CD14-positive monocyte (primary cell): ENCODE measurements at regions not wholly inside any gene's neighbourhood (a gene's known extent, or its start where the extent isn't known, plus 50 kb on each side); places are given as distances from the start of the nearest gene placed in this dataset.

Experiments
- DNase-seq, 3 donors: peaks; one replicate each; pipeline ENCODE4 v3.0.0-alpha.2; 2011 to 2022
- H2AFZ ChIP-seq: 2 replicates; pipeline ENCODE4 v1.6.0; 2012; ENCODE audit warnings: mild to moderate bottlenecking, low read depth, low read length, inconsistent platforms; ENCODE audit not compliant: insufficient read depth, poor library complexity, severe bottlenecking
- H3K27ac ChIP-seq, 2 donors: 1 replicate in 1 of 2; 2 replicates in 1 of 2; pipeline ENCODE4 v1.5.1; 2012 to 2013; ENCODE audit warnings: low read length in 2 of 2, control low read depth in 1 of 2, inconsistent platforms in 1 of 2, low read depth in 1 of 2, mild to moderate bottlenecking in 1 of 2
- H3K27me3 ChIP-seq, 2 donors: one replicate each; pipeline versions ENCODE4 v1.6.0 to v1.6.1; 2011 to 2013; ENCODE audit warnings: low read length in 2 of 2; ENCODE audit not compliant: control insufficient read depth in 2 of 2, insufficient read depth in 2 of 2
- H3K36me3 ChIP-seq, 2 donors: replicated peaks in 1 of 2; 1 replicate in 1 of 2; 2 replicates in 1 of 2; pipeline versions ENCODE4 v1.5.1 to v1.6.1; 2012 to 2013; ENCODE audit warnings: low read length in 2 of 2, control low read depth in 1 of 2, inconsistent platforms in 1 of 2, mild to moderate bottlenecking in 1 of 2; ENCODE audit not compliant: insufficient read depth in 2 of 2, control insufficient read depth in 1 of 2
- H3K4me1 ChIP-seq, 2 donors: 1 replicate in 1 of 2; 2 replicates in 1 of 2; pipeline versions ENCODE4 v1.5.1 to v1.6.1; 2012 to 2013; ENCODE audit warnings: low read length in 2 of 2, control low read depth in 1 of 2, inconsistent platforms in 1 of 2, mild to moderate bottlenecking in 1 of 2, moderate library complexity in 1 of 2; ENCODE audit not compliant: insufficient read depth in 2 of 2, control insufficient read depth in 1 of 2
- H3K4me2 ChIP-seq: replicated peaks from 2 replicates; pipeline ENCODE3; 2012; ENCODE audit warnings: low read length, moderate library complexity, mild to moderate bottlenecking; ENCODE audit not compliant: poor library complexity, severe bottlenecking; ENCODE audit errors: extremely low read depth
- H3K4me3 ChIP-seq, 3 experiments: fragments of 200-600 bp in 1 of 3; sonication (generic) in 1 of 3; replicated peaks in 1 of 3; 1 replicate in 2 of 3; 2 replicates in 1 of 3; pipeline ENCODE4 v1.5.1; 2011 to 2013; ENCODE audit warnings: low read length in 3 of 3, mild to moderate bottlenecking in 3 of 3, control low read depth in 2 of 3, low read depth in 2 of 3, inconsistent platforms in 1 of 3, moderate library complexity in 1 of 3
- H3K79me2 ChIP-seq: 2 replicates; pipeline ENCODE4 v1.6.0; 2012; ENCODE audit warnings: mild to moderate bottlenecking, control low read depth, inconsistent platforms, low read length, moderate library complexity; ENCODE audit not compliant: insufficient read depth
- H3K9ac ChIP-seq: 2 replicates; pipeline ENCODE4 v1.6.0; 2017; ENCODE audit warnings: low read length, mild to moderate bottlenecking; ENCODE audit not compliant: insufficient read depth, poor library complexity, severe bottlenecking
- H3K9me3 ChIP-seq, 2 donors: replicated peaks in 1 of 2; 1 replicate in 1 of 2; 2 replicates in 1 of 2; pipeline versions ENCODE4 v1.5.1 to v1.6.1; 2012 to 2013; ENCODE audit warnings: low read length in 2 of 2, control low read depth in 1 of 2; ENCODE audit not compliant: control insufficient read depth in 1 of 2, insufficient read depth in 1 of 2
- H4K20me1 ChIP-seq: 2 replicates; pipeline ENCODE4 v1.6.0; 2012; ENCODE audit warnings: mild to moderate bottlenecking, low read length, control low read depth, moderate library complexity; ENCODE audit not compliant: insufficient read depth
- H3K27ac Mint-ChIP-seq, 7 donors: one replicate each; pipeline ENCODE4 v1.8.0; 2020; ENCODE audit warnings: mild to moderate bottlenecking in 7 of 7, mixed read lengths in 7 of 7, moderate library complexity in 6 of 7, inconsistent platforms in 2 of 7
- H3K27me3 Mint-ChIP-seq, 3 donors: one replicate each; pipeline ENCODE4 v1.8.0; 2021 to 2022; ENCODE audit warnings: low read depth in 3 of 3, mild to moderate bottlenecking in 3 of 3, mixed read lengths in 3 of 3, moderate library complexity in 3 of 3, inconsistent platforms in 1 of 3
- H3K36me3 Mint-ChIP-seq, 2 donors: one replicate each; pipeline ENCODE4 v1.8.0; 2020; ENCODE audit warnings: mixed read lengths in 2 of 2, inconsistent platforms in 1 of 2, mild to moderate bottlenecking in 1 of 2
- H3K4me1 Mint-ChIP-seq: one replicate; pipeline ENCODE4 v1.8.0; 2020; ENCODE audit warnings: mild to moderate bottlenecking, mixed read lengths
- H3K4me3 Mint-ChIP-seq, 2 donors: one replicate each; pipeline ENCODE4 v1.8.0; 2020; ENCODE audit warnings: mild to moderate bottlenecking in 2 of 2, mixed read lengths in 2 of 2, moderate library complexity in 1 of 2
- H3K9me3 Mint-ChIP-seq, 7 donors: one replicate each; pipeline ENCODE4 v1.8.0; 2020 to 2022; ENCODE audit warnings: mixed read lengths in 7 of 7, mild to moderate bottlenecking in 6 of 7, moderate library complexity in 6 of 7, inconsistent platforms in 2 of 7
- WGBS: methylation state at CpG from one replicate; pipeline ENCODE4 v1.1.5; 2013; ENCODE audit warnings: missing lambda C conversion rate; ENCODE audit not compliant: insufficient coverage; 5-methylcytosine and 5-hydroxymethylcytosine counted together
- intact Hi-C, 2 donors: fragments of 100-400 bp; cut with micrococcal nuclease; formaldehyde crosslinking; loops; one replicate each; pipeline versions ENCODE4 v1.15.0 to v1.15.1; 2023
- TF ChIP-seq, protein P1 (sequence below): fragments of 200-600 bp; IDR thresholded peaks from one replicate; pipeline ENCODE4 v1.8.0; 2022; ENCODE audit warnings: antibody characterized with exemption, mild to moderate bottlenecking

GRCh38 chr15:79179597-79179996, 89.0 kb upstream of the RASGRF1 start:
- no peaks in the 10 kb centered on the region for H3K9me3 Mint-ChIP-seq
- H3K79me2 ChIP-seq: no peaks in the 10 kb centered on the region
- no peaks in the 10 kb centered on the region for H4K20me1 ChIP-seq
- no peak overlapping the region for H3K4me2 ChIP-seq
- H3K4me1 Mint-ChIP-seq: no peaks in the 10 kb centered on the region
- no peak for DNase-seq
- H2AFZ ChIP-seq: no peak overlapping the region
- no peak overlapping the region for H3K9ac ChIP-seq
- no peak overlapping the region for H3K4me3 Mint-ChIP-seq
- TF ChIP-seq, protein P1, sequence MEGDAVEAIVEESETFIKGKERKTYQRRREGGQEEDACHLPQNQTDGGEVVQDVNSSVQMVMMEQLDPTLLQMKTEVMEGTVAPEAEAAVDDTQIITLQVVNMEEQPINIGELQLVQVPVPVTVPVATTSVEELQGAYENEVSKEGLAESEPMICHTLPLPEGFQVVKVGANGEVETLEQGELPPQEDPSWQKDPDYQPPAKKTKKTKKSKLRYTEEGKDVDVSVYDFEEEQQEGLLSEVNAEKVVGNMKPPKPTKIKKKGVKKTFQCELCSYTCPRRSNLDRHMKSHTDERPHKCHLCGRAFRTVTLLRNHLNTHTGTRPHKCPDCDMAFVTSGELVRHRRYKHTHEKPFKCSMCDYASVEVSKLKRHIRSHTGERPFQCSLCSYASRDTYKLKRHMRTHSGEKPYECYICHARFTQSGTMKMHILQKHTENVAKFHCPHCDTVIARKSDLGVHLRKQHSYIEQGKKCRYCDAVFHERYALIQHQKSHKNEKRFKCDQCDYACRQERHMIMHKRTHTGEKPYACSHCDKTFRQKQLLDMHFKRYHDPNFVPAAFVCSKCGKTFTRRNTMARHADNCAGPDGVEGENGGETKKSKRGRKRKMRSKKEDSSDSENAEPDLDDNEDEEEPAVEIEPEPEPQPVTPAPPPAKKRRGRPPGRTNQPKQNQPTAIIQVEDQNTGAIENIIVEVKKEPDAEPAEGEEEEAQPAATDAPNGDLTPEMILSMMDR: no peak
- H3K27me3 ChIP-seq: no peaks in the 10 kb centered on the region
- H3K27me3 Mint-ChIP-seq: peaks cover 8 to 14% (median 12%) of the 10 kb centered on the region in 3 donors
- no peak overlapping the region for H3K27ac ChIP-seq
- H3K4me3 ChIP-seq: no peak overlapping the region
- no CpG with 5 or more reads among the region's 5 CpGs for WGBS
- no peaks in the 10 kb centered on the region for H3K36me3 ChIP-seq
- H3K36me3 Mint-ChIP-seq: no peaks in the 10 kb centered on the region
- H3K27ac Mint-ChIP-seq: no peak overlapping the region
- H3K9me3 ChIP-seq: no peaks in the 10 kb centered on the region
- no peaks in the 10 kb centered on the region for H3K4me1 ChIP-seq
- intact Hi-C loops: loop anchor here in 1 of 2 donors (2.0 kb wide), 1 partner anchor 271 kb away; no protein-coding TSS in a partner anchor

DNA sequence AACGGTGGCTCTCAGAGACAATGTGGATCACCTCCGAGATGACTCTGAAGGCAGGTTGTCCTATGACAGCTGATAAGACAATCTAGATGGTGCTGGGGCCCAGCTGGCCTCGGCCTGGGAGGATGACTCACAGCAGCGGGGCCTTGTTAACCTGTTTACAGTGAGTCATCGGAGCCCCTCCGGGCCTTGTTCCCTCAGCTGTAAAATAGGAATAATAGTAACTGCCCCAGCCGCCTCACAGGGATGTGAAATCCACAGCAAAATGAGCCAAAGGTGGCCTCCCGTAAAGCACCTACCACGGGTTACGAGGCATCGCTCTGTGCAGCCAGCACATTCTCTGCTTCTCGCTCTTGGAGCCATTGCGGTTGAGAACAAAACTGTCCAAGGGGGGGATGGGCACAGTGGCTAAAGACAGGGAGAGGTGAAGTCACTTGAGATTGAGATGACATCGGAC, 88.6 kb upstream of the RASGRF1 start:
- DNase-seq: no peak
- H3K4me3 Mint-ChIP-seq: no peak overlapping the region
- TF ChIP-seq, protein P1: no peak
- H3K79me2 ChIP-seq: no peaks in the 10 kb centered on the region
- H3K27me3 ChIP-seq: no peaks in the 10 kb centered on the region
- peaks cover 8 to 14% (median 12%) of the 10 kb centered on the region in 3 donors for H3K27me3 Mint-ChIP-seq
- no peak overlapping the region for H3K27ac Mint-ChIP-seq
- no peak overlapping the region for H3K9ac ChIP-seq
- no peaks in the 10 kb centered on the region for H3K36me3 Mint-ChIP-seq
- no peaks in the 10 kb centered on the region for H4K20me1 ChIP-seq
- H3K4me1 Mint-ChIP-seq: no peaks in the 10 kb centered on the region
- 93% methylated on average over 11 of the region's 14 CpGs for WGBS
- H2AFZ ChIP-seq: no peak overlapping the region
- no peak overlapping the region for H3K27ac ChIP-seq
- no peak overlapping the region for H3K4me2 ChIP-seq
- no peak overlapping the region for H3K4me3 ChIP-seq
- no peaks in the 10 kb centered on the region for H3K9me3 Mint-ChIP-seq
- no peaks in the 10 kb centered on the region for H3K36me3 ChIP-seq
- H3K4me1 ChIP-seq: no peaks in the 10 kb centered on the region
- intact Hi-C loops: loop anchor here in 1 of 2 donors (2.0 kb wide), 1 partner anchor 270 kb away; no protein-coding TSS in a partner anchor
- H3K9me3 ChIP-seq: no peaks in the 10 kb centered on the region
